Adrenal gland (tissue), 5 donors: ENCODE measurements at regions not wholly inside any gene's neighbourhood (a gene's known extent, or its start where the extent isn't known, plus 50 kb on each side); places are given as distances from the start of the nearest gene placed in this dataset.

Source experiments
- POLR2A ChIP-seq, 2 donors: fragments of 450-650 bp; IDR thresholded peaks; one replicate each; pipeline ENCODE4 v1.6.1; 2017; ENCODE audit warnings: antibody characterized with exemption in 2 of 2, mild to moderate bottlenecking in 2 of 2, moderate library complexity in 1 of 2
- TF ChIP-seq, protein P1 (sequence below), 6 experiments: fragments of 450-650 bp in 4 of 6; fragments of 200-600 bp in 2 of 6; sonication (generic) in 1 of 6; IDR thresholded peaks; 1 replicate in 5 of 6; 2 replicates in 1 of 6; pipeline versions ENCODE4 v1.5.1 to v1.8.0; 2016 to 2021; ENCODE audit warnings: antibody characterized with exemption in 6 of 6, mild to moderate bottlenecking in 2 of 6, moderate library complexity in 1 of 6
- donor health status: DM: no; HTN: no; CAD: no.

DNA sequence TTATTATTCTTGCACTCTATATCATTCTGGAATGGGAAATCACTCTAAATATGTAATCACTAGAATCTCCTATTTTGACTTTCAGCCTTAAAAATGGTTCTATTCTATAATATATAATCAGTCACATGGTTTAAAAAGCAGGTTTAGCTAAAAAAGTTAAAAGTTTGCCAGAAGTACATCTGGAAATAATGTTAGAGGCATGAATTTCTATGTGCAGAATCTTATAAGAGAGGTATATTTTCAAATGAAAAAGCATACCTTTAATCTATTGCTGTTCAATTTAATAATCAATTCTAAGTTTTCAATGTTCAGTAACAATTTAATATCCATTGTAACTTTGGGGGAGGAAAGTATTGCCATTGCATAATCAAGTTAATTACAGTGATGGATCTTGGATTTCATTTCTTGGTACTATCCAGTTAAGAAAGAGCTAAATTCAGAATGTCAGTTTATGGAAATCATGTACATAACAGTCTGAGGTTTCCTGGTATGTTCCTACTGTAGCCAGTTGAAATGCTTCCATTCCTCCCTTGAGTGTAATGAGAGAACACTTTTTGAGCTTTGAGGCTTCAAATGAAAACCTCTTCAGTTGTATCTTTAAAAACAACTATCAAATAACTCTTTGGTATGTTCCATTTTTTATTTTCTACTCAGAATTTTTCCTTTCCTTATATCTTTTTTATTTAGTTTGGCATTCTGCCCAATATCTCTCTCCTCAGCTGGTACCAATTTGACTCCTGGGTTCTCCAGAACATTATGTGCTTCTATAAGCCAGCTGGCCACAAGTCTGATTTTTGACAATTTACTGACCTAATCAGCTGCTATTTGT, 175.7 kb upstream of the COL11A1 start:
- TF ChIP-seq, protein P1, sequence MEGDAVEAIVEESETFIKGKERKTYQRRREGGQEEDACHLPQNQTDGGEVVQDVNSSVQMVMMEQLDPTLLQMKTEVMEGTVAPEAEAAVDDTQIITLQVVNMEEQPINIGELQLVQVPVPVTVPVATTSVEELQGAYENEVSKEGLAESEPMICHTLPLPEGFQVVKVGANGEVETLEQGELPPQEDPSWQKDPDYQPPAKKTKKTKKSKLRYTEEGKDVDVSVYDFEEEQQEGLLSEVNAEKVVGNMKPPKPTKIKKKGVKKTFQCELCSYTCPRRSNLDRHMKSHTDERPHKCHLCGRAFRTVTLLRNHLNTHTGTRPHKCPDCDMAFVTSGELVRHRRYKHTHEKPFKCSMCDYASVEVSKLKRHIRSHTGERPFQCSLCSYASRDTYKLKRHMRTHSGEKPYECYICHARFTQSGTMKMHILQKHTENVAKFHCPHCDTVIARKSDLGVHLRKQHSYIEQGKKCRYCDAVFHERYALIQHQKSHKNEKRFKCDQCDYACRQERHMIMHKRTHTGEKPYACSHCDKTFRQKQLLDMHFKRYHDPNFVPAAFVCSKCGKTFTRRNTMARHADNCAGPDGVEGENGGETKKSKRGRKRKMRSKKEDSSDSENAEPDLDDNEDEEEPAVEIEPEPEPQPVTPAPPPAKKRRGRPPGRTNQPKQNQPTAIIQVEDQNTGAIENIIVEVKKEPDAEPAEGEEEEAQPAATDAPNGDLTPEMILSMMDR (IDR thresholded peaks at IDR 0.05), result no peak
- no peak for TF ChIP-seq POLR2A (IDR thresholded peaks at IDR 0.05)
